Muscle of leg (tissue), 3 donors: ENCODE measurements at regions not wholly inside any gene's neighbourhood (a gene's known extent, or its start where the extent isn't known, plus 50 kb on each side); places are given as distances from the start of the nearest gene placed in this dataset.
A peak's percentile ranks its signal among the peaks of the same experiment; 100 is the strongest.

Experiments used
- DNase-seq: peaks from one replicate; pipeline ENCODE4 v3.0.0; 2013
- H3K27ac ChIP-seq: one replicate; pipeline ENCODE4 v1.5.1; 2013; ENCODE audit warnings: mild to moderate bottlenecking, low read length, control low read depth
- H3K27me3 ChIP-seq: one replicate; pipeline ENCODE4 v1.6.1; 2013; ENCODE audit warnings: low read length; ENCODE audit not compliant: control insufficient read depth, insufficient read depth
- H3K36me3 ChIP-seq: one replicate; pipeline ENCODE4 v1.6.1; 2013; ENCODE audit warnings: low read length; ENCODE audit not compliant: control insufficient read depth, insufficient read depth
- H3K4me1 ChIP-seq: one replicate; pipeline ENCODE4 v1.6.1; 2013; ENCODE audit warnings: low read length; ENCODE audit not compliant: control insufficient read depth, insufficient read depth
- H3K4me3 ChIP-seq: one replicate; pipeline ENCODE4 v1.5.1; 2013; ENCODE audit warnings: low read length, control low read depth
- H3K9me3 ChIP-seq: replicated peaks from 2 replicates; pipeline ENCODE4 v1.6.1; 2013; ENCODE audit warnings: low read depth, low read length; ENCODE audit not compliant: control insufficient read depth
- WGBS: methylation state at CpG from one replicate; pipeline ENCODE4 v1.1.5; 2013; ENCODE audit warnings: missing lambda C conversion rate; ENCODE audit not compliant: insufficient coverage; 5-methylcytosine and 5-hydroxymethylcytosine counted together

GRCh38 chr15:98387866-98388265 is 260.5 kb upstream of the IGF1R start:
- 43% methylated on average over 1 of the region's 2 CpGs for WGBS
- H3K4me1 ChIP-seq, result peaks cover 6% of the 10 kb centered on the region
- no peak overlapping the region for H3K4me3 ChIP-seq
- H3K27me3 ChIP-seq, result peaks cover 4% of the 10 kb centered on the region
- H3K36me3 ChIP-seq, result no peaks in the 10 kb centered on the region
- no peak for DNase-seq
- no peak overlapping the region for H3K27ac ChIP-seq
- no peaks in the 10 kb centered on the region for H3K9me3 ChIP-seq

- H3K4me3 ChIP-seq, result no peak overlapping the region
- peaks cover 5% of the 10 kb centered on the region for H3K27me3 ChIP-seq
- WGBS, result no CpG with 5 or more reads among the region's 7 CpGs
- no peak for DNase-seq
- H3K9me3 ChIP-seq, result no peaks in the 10 kb centered on the region
- H3K4me1 ChIP-seq, result no peaks in the 10 kb centered on the region
- no peaks in the 10 kb centered on the region for H3K36me3 ChIP-seq
- no peak overlapping the region for H3K27ac ChIP-seq
Measured at GRCh38 chr15:98390946-98391530, 257.3 kb upstream of the IGF1R start.

- Histone ChIP-seq H3K4me1 (no peaks in the 10 kb centered on the region), H3K27ac (no peak overlapping the region), H3K36me3 (no peaks in the 10 kb centered on the region), H3K27me3 (peaks cover 3% of the 10 kb centered on the region), H3K4me3 (no peak overlapping the region), H3K9me3 (no peaks in the 10 kb centered on the region)
- DNase-seq, result no peak
- 90% methylated on average over 2 of the region's 7 CpGs for WGBS
Measured at GRCh38 chr15:98391568-98391967, 256.8 kb upstream of the IGF1R start.

- 64% methylated on average over 4 of the region's 9 CpGs for WGBS
- Histone ChIP-seq H3K4me3 (no peak overlapping the region), H3K27ac (no peak overlapping the region), H3K36me3 (no peaks in the 10 kb centered on the region), H3K4me1 (peaks cover 2% of the 10 kb centered on the region), H3K27me3 (peaks cover 2% of the 10 kb centered on the region), H3K9me3 (no peaks in the 10 kb centered on the region)
- no peak for DNase-seq
Measured at GRCh38 chr15:98393471-98393870, 254.9 kb upstream of the IGF1R start.

- no peak overlapping the region for H3K27ac ChIP-seq
- H3K4me1 ChIP-seq, result peaks cover 2% of the 10 kb centered on the region
- 93% methylated on average over 5 of the region's 10 CpGs for WGBS
- H3K4me3 ChIP-seq, result no peak overlapping the region
- H3K9me3 ChIP-seq, result no peaks in the 10 kb centered on the region
- peaks cover 5% of the 10 kb centered on the region for H3K27me3 ChIP-seq
- no peak for DNase-seq
- H3K36me3 ChIP-seq, result no peaks in the 10 kb centered on the region
Measured at GRCh38 chr15:98394546-98394945, 253.8 kb upstream of the IGF1R start.

- peaks cover 2% of the 10 kb centered on the region for H3K4me1 ChIP-seq
- no peak overlapping the region for H3K27ac ChIP-seq
- H3K4me3 ChIP-seq, result no peak overlapping the region
- DNase-seq, result no peak
- no peaks in the 10 kb centered on the region for H3K9me3 ChIP-seq
- no peaks in the 10 kb centered on the region for H3K36me3 ChIP-seq
- H3K27me3 ChIP-seq, result peaks cover 5% of the 10 kb centered on the region
- WGBS, result no CpG with 5 or more reads among the region's 6 CpGs
Measured at GRCh38 chr15:98395974-98396610, 252.2 kb upstream of the IGF1R start.

- Histone ChIP-seq H3K36me3 (no peaks in the 10 kb centered on the region), H3K9me3 (no peaks in the 10 kb centered on the region), H3K4me1 (peaks cover 2% of the 10 kb centered on the region), H3K27me3 (peaks cover 5% of the 10 kb centered on the region), H3K27ac (no peak overlapping the region), H3K4me3 (no peak overlapping the region)
- peak; percentile 64 for DNase-seq
- WGBS, result 46% methylated on average over 4 of the region's 8 CpGs
Measured at GRCh38 chr15:98397419-98397818, 250.9 kb upstream of the IGF1R start.

GRCh38 chr15:98398056-98398455 is 250.3 kb upstream of the IGF1R start:
- Histone ChIP-seq H3K36me3 (no peaks in the 10 kb centered on the region), H3K4me1 (peaks cover 2% of the 10 kb centered on the region), H3K27ac (no peak overlapping the region), H3K4me3 (no peak overlapping the region), H3K9me3 (no peaks in the 10 kb centered on the region), H3K27me3 (peaks cover 5% of the 10 kb centered on the region)
- no CpG with 5 or more reads among the region's 4 CpGs for WGBS
- DNase-seq, result no peak

- Histone ChIP-seq H3K27me3 (peaks cover 5% of the 10 kb centered on the region), H3K36me3 (no peaks in the 10 kb centered on the region), H3K4me1 (peaks cover 2% of the 10 kb centered on the region), H3K9me3 (no peaks in the 10 kb centered on the region), H3K4me3 (no peak overlapping the region), H3K27ac (no peak overlapping the region)
- DNase-seq, result no peak
- 85% methylated on average over 4 of the region's 4 CpGs for WGBS
Measured at GRCh38 chr15:98398886-98399285, 249.5 kb upstream of the IGF1R start.

GRCh38 chr15:98400120-98400519 is 248.2 kb upstream of the IGF1R start:
- DNase-seq, result no peak
- Histone ChIP-seq H3K27ac (no peak overlapping the region), H3K9me3 (no peaks in the 10 kb centered on the region), H3K36me3 (no peaks in the 10 kb centered on the region), H3K27me3 (peaks cover 3% of the 10 kb centered on the region), H3K4me3 (no peak overlapping the region), H3K4me1 (peaks cover 2% of the 10 kb centered on the region)
- 100% methylated on average over 1 of the region's 2 CpGs for WGBS
